Neural crest cell (in vitro differentiated cells): ENCODE measurements at regions not wholly inside any gene's neighbourhood (a gene's known extent, or its start where the extent isn't known, plus 50 kb on each side); places are given as distances from the start of the nearest gene placed in this dataset.

ENCODE experiments used
- DNase-seq: peaks from one replicate; pipeline ENCODE4 v3.0.0; 2021; ENCODE audit warnings: low read depth, mixed read lengths, low spot score
- H3K27ac Mint-ChIP-seq: one replicate; pipeline ENCODE4 v1.8.0; 2021; ENCODE audit warnings: mild to moderate bottlenecking, mixed read lengths; ENCODE audit not compliant: unreplicated experiment
- H3K27me3 Mint-ChIP-seq: 2 replicates; pipeline ENCODE4 v1.8.0; 2021; ENCODE audit warnings: low read depth, mild to moderate bottlenecking, mixed read lengths
- H3K36me3 Mint-ChIP-seq: 2 replicates; pipeline ENCODE4 v1.8.0; 2021; ENCODE audit warnings: low read depth, mild to moderate bottlenecking, mixed read lengths
- H3K4me1 Mint-ChIP-seq: 2 replicates; pipeline ENCODE4 v1.8.0; 2021; ENCODE audit warnings: mixed read lengths
- H3K4me3 Mint-ChIP-seq: one replicate; pipeline ENCODE4 v1.8.0; 2021; ENCODE audit warnings: mild to moderate bottlenecking, mixed read lengths
- H3K9me3 Mint-ChIP-seq: 2 replicates; pipeline ENCODE4 v1.8.0; 2021; ENCODE audit warnings: mixed read lengths
- TF ChIP-seq, protein P1 (sequence below): fragments of 200-600 bp; sonication (generic); conservative IDR thresholded peaks from 2 replicates; pipeline ENCODE4 v1.5.0; 2021; ENCODE audit warnings: antibody characterized with exemption, mild to moderate bottlenecking

DNA sequence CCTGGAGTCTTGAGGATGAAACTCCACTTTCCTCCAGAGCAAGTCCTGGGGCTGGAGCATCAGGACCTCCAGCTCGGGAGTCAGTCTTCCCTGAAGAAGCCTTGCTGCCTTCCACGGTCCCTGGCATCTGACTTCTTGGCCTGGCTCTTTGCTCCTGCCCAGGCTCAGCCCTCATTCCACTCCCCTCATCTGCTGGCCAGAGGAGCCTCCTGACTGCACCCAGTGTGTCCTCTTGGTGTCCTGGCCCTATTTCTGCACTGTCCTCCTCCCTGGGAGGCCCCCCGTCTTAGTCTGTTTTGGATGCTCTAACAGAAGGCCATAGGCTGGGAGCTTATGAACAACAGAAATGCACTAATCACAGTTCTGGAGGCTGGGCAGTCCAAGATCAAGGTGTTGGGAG, 231.5 kb downstream of the LOXHD1 start:
- Mint-ChIP-seq H3K27me3 (no peaks in the 10 kb centered on the region), H3K27ac (peak overlapping the region; percentile 76), H3K36me3 (peaks cover 7% of the 10 kb centered on the region), H3K9me3 (no peaks in the 10 kb centered on the region), H3K4me3 (no peak overlapping the region), H3K4me1 (peaks cover 45% of the 10 kb centered on the region)
- TF ChIP-seq, protein P1, sequence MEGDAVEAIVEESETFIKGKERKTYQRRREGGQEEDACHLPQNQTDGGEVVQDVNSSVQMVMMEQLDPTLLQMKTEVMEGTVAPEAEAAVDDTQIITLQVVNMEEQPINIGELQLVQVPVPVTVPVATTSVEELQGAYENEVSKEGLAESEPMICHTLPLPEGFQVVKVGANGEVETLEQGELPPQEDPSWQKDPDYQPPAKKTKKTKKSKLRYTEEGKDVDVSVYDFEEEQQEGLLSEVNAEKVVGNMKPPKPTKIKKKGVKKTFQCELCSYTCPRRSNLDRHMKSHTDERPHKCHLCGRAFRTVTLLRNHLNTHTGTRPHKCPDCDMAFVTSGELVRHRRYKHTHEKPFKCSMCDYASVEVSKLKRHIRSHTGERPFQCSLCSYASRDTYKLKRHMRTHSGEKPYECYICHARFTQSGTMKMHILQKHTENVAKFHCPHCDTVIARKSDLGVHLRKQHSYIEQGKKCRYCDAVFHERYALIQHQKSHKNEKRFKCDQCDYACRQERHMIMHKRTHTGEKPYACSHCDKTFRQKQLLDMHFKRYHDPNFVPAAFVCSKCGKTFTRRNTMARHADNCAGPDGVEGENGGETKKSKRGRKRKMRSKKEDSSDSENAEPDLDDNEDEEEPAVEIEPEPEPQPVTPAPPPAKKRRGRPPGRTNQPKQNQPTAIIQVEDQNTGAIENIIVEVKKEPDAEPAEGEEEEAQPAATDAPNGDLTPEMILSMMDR = no peak
- DNase-seq = no peak

GRCh38 chr18:46426021-46426678, 230.9 kb downstream of the LOXHD1 start:
- H3K4me3 Mint-ChIP-seq = no peak overlapping the region
- no peaks in the 10 kb centered on the region for H3K27me3 Mint-ChIP-seq
- no peaks in the 10 kb centered on the region for H3K9me3 Mint-ChIP-seq
- peaks cover 7% of the 10 kb centered on the region for H3K36me3 Mint-ChIP-seq
- H3K4me1 Mint-ChIP-seq = peaks cover 51% of the 10 kb centered on the region
- no peak overlapping the region for H3K27ac Mint-ChIP-seq
- TF ChIP-seq, protein P1 = no peak
- DNase-seq = no peak

- Mint-ChIP-seq H3K27me3 (no peaks in the 10 kb centered on the region), H3K4me3 (no peak overlapping the region), H3K4me1 (peaks cover 51% of the 10 kb centered on the region), H3K9me3 (no peaks in the 10 kb centered on the region), H3K27ac (no peak overlapping the region), H3K36me3 (peaks cover 7% of the 10 kb centered on the region)
- DNase-seq = no peak
- TF ChIP-seq, protein P1 = no peak
Observed at GRCh38 chr18:46426679-46427047, 230.4 kb downstream of the LOXHD1 start.
